ENCODE measurements at regions not wholly inside any gene's neighbourhood (a gene's known extent, or its start where the extent isn't known, plus 50 kb on each side); places are given as distances from the start of the nearest gene placed in this dataset.

DNA sequence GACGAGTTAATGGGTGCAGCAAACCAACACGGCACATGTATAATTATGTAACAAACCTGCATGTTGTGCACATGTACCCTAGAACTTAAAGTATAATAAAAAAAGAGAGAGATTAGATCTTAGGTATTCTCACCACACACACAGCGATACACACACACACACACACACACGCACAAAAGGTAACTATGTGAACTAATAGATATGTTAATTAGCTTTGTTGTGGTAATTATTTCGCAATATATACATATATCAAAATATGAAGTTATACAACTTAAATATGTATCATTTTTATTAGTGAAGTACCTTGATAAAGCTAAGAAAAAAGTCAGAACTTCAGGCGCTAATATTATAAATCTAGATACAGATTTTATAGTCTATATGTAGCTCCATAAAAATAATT, 849.2 kb downstream of the IPMK start:
- H2AFZ ChIP-seq (ENCODE audit: control insufficient read depth, low read depth, low read length): no peak overlapping the region
- ChIA-PET RAD21 (ENCODE audit: unreplicated experiment) (no interaction called here), CTCF (no interaction called here), POLR2A (no interaction called here), SMC1A (ENCODE audit: uncharacterized antibody, unreplicated experiment) (interaction anchor here (0.5 kb wide), 1 partner anchor 720 kb away, joined by 3 read pairs; no protein-coding TSS in a partner anchor)
- no TSS peak for BruUV-seq (replicated peaks)
- H3K27me3 ChIP-seq (replicated peaks in 1 of 2; ENCODE audit: control insufficient read depth in 2 of 2, insufficient read depth in 2 of 2, low read length in 1 of 2): no peaks in the 10 kb centered on the region
- no peaks in the 10 kb centered on the region for H4K20me1 ChIP-seq (ENCODE audit: control insufficient read depth, insufficient read depth)
- H3K4me2 ChIP-seq (ENCODE audit: control insufficient read depth, insufficient read depth): no peak overlapping the region
- 43% methylated on average over 6 of the region's 6 CpGs for WGBS (ENCODE audit: insufficient coverage, insufficient replicate concordance, low lambda C conversion rate, missing lambda C conversion rate)
- in situ Hi-C loops (cut with MboI): no loop called here
- H3K36me3 ChIP-seq (ENCODE audit: control insufficient read depth in 2 of 2, insufficient read depth in 2 of 2, low read length in 1 of 2): no peaks in the 10 kb centered on the region
- intact Hi-C loops (cut with micrococcal nuclease; ENCODE audit: unreplicated experiment): no loop called here
- H3K9me3 ChIP-seq (replicated peaks; ENCODE audit: control insufficient read depth, insufficient read depth, low read length): no peaks in the 10 kb centered on the region
- H3K4me3 ChIP-seq: no peak overlapping the region
- TF ChIP-seq CHD4 (IDR thresholded peaks at IDR 0.05): no peak
- TF ChIP-seq, protein P1, sequence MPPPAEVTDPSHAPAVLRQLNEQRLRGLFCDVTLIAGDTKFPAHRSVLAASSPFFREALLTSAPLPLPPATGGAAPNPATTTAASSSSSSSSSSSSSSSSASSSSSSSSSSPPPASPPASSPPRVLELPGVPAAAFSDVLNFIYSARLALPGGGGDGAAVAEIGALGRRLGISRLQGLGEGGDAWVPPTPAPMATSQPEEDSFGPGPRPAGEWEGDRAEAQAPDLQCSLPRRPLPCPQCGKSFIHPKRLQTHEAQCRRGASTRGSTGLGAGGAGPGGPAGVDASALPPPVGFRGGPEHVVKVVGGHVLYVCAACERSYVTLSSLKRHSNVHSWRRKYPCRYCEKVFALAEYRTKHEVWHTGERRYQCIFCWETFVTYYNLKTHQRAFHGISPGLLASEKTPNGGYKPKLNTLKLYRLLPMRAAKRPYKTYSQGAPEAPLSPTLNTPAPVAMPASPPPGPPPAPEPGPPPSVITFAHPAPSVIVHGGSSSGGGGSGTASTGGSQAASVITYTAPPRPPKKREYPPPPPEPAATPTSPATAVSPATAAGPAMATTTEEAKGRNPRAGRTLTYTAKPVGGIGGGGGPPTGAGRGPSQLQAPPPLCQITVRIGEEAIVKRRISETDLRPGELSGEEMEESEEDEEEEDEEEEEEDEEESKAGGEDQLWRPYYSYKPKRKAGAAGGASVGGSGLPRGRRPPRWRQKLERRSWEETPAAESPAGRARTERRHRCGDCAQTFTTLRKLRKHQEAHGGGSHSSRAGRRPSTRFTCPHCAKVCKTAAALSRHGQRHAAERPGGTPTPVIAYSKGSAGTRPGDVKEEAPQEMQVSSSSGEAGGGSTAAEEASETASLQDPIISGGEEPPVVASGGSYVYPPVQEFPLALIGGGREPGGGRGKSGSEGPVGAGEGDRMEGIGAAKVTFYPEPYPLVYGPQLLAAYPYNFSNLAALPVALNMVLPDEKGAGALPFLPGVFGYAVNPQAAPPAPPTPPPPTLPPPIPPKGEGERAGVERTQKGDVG (CRISPR knock-in tag; IDR thresholded peaks at IDR 0.05): no peak
- no peak for TF ChIP-seq ZSCAN29 (IDR thresholded peaks at IDR 0.05)
- no peak for TF ChIP-seq GATAD2B (conservative IDR thresholded peaks at IDR 0.05; ENCODE audit: low read depth)
- TF ChIP-seq KDM1A (IDR thresholded peaks at IDR 0.05; ENCODE audit: borderline replicate concordance): no peak
- TF ChIP-seq, protein P2, sequence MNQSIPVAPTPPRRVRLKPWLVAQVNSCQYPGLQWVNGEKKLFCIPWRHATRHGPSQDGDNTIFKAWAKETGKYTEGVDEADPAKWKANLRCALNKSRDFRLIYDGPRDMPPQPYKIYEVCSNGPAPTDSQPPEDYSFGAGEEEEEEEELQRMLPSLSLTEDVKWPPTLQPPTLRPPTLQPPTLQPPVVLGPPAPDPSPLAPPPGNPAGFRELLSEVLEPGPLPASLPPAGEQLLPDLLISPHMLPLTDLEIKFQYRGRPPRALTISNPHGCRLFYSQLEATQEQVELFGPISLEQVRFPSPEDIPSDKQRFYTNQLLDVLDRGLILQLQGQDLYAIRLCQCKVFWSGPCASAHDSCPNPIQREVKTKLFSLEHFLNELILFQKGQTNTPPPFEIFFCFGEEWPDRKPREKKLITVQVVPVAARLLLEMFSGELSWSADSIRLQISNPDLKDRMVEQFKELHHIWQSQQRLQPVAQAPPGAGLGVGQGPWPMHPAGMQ (IDR thresholded peaks at IDR 0.05; ENCODE audit: borderline replicate concordance): no peak
- no peak for TF ChIP-seq YY1 (IDR thresholded peaks at IDR 0.05; ENCODE audit: low read depth, low read length)
- TF ChIP-seq MEF2B (IDR thresholded peaks at IDR 0.05; ENCODE audit: partially characterized antibody, poor library complexity, severe bottlenecking): no peak
- no peak for TF ChIP-seq TBL1XR1 (IDR thresholded peaks at IDR 0.05; ENCODE audit: low read depth, low read length)
- TF ChIP-seq, protein P3, sequence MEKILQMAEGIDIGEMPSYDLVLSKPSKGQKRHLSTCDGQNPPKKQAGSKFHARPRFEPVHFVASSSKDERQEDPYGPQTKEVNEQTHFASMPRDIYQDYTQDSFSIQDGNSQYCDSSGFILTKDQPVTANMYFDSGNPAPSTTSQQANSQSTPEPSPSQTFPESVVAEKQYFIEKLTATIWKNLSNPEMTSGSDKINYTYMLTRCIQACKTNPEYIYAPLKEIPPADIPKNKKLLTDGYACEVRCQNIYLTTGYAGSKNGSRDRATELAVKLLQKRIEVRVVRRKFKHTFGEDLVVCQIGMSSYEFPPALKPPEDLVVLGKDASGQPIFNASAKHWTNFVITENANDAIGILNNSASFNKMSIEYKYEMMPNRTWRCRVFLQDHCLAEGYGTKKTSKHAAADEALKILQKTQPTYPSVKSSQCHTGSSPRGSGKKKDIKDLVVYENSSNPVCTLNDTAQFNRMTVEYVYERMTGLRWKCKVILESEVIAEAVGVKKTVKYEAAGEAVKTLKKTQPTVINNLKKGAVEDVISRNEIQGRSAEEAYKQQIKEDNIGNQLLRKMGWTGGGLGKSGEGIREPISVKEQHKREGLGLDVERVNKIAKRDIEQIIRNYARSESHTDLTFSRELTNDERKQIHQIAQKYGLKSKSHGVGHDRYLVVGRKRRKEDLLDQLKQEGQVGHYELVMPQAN (conservative IDR thresholded peaks at IDR 0.05): no peak
- no peak for TF ChIP-seq BHLHE40 (IDR thresholded peaks at IDR 0.05; ENCODE audit: borderline replicate concordance in 1 of 2, low read depth in 2 of 2, low read length in 1 of 2)
- TF ChIP-seq NRF1 (conservative IDR thresholded peaks at IDR 0.05; ENCODE audit: low read depth, low read length): no peak
- TF ChIP-seq, protein P4, sequence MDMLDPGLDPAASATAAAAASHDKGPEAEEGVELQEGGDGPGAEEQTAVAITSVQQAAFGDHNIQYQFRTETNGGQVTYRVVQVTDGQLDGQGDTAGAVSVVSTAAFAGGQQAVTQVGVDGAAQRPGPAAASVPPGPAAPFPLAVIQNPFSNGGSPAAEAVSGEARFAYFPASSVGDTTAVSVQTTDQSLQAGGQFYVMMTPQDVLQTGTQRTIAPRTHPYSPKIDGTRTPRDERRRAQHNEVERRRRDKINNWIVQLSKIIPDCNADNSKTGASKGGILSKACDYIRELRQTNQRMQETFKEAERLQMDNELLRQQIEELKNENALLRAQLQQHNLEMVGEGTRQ (IDR thresholded peaks at IDR 0.05; ENCODE audit: borderline replicate concordance, low read depth, low read length): no peak
- no peaks in the 10 kb centered on the region for H3K4me1 ChIP-seq (ENCODE audit: control insufficient read depth, insufficient read depth, low read length)
- no peaks in the 10 kb centered on the region for H3K79me2 ChIP-seq (ENCODE audit: control insufficient read depth, insufficient read depth, low read length)
- no peak for DNase-seq (ENCODE audit: low read depth, low spot score)
- H3K27ac ChIP-seq (ENCODE audit: control insufficient read depth, insufficient read depth): no peak overlapping the region
- H3K9ac ChIP-seq (ENCODE audit: control insufficient read depth, insufficient read depth, low read length): no peak overlapping the region
- no peak for ATAC-seq
- no peak for FAIRE-seq

Data from GM12878 (cell line).